ENCODE measurements at regions not wholly inside any gene's neighbourhood (a gene's known extent, or its start where the extent isn't known, plus 50 kb on each side); places are given as distances from the start of the nearest gene placed in this dataset.

- Histone ChIP-seq H2AFZ (ENCODE audit: low read depth, low read length, poor library complexity, severe bottlenecking) (no peak overlapping the region), H3K4me3 (replicated peaks in 1 of 2; ENCODE audit: low read depth in 1 of 2, low read length in 2 of 2) (no peak overlapping the region), H3K9me2 (ENCODE audit: insufficient read depth) (no peaks in the 10 kb centered on the region), H3K27me3 (ENCODE audit: insufficient read depth, low read length) (peaks cover 36% of the 10 kb centered on the region), H3K4me2 (ENCODE audit: low read length) (no peak overlapping the region), H3K9ac (ENCODE audit: low read length) (no peak overlapping the region), H3K4me1 (ENCODE audit: control insufficient read depth in 1 of 2, insufficient read depth in 2 of 2, low read length in 2 of 2) (peaks cover 0 to 3% of the 10 kb centered on the region in 2 experiments; a peak in 1 of 4 replicates), H3K27ac (ENCODE audit: low read depth, low read length) (no peak overlapping the region), H3K36me3 (ENCODE audit: control insufficient read depth in 1 of 2, insufficient read depth in 2 of 2, low read length in 2 of 2) (no peaks in the 10 kb centered on the region), H3K79me2 (ENCODE audit: insufficient read depth, low read length) (no peaks in the 10 kb centered on the region), H4K20me1 (ENCODE audit: insufficient read depth) (no peaks in the 10 kb centered on the region), H3K9me3 (ENCODE audit: control insufficient read depth in 1 of 2, insufficient read depth in 1 of 2, low read depth in 1 of 2, low read length in 2 of 2) (no peaks in the 10 kb centered on the region)
- ATAC-seq (no peak), DNase-seq (ENCODE audit: low read depth, low spot score) (no peak)
- intact Hi-C loops (cut with micrococcal nuclease): no loop called here
- CTCF ChIA-PET: interaction anchor here (1.3 kb wide), 1 partner anchor 73 kb away, joined by 3 read pairs; no protein-coding TSS in a partner anchor
- no TSS peak for BruUV-seq (replicated peaks)
- TF ChIP-seq MAX (IDR thresholded peaks at IDR 0.05): no peak
- TF ChIP-seq SIN3A (IDR thresholded peaks at IDR 0.05; ENCODE audit: low read depth): no peak
- no peak for TF ChIP-seq EZH2phosphoT487 (IDR thresholded peaks at IDR 0.05; ENCODE audit: borderline replicate concordance)
- TF ChIP-seq YY1 (IDR thresholded peaks at IDR 0.05; ENCODE audit: extremely low read depth, insufficient replicate concordance, low read depth, low read length): no peak
- TF ChIP-seq SP1 (IDR thresholded peaks at IDR 0.05; ENCODE audit: low read depth): no peak
- no peak for TF ChIP-seq ELF1 (IDR thresholded peaks at IDR 0.05; ENCODE audit: borderline replicate concordance, low read depth)
- no peak for TF ChIP-seq FOSL1 (IDR thresholded peaks at IDR 0.05; ENCODE audit: low read depth)
- TF ChIP-seq EGR1 (IDR thresholded peaks at IDR 0.05; ENCODE audit: low read depth): no peak
- no peak for TF ChIP-seq CEBPB (IDR thresholded peaks at IDR 0.05; ENCODE audit: low read depth)
- RAD21 ChIA-PET (ENCODE audit: low non-redundant PET in 1 of 2, low total read pairs in 2 of 2, uncharacterized antibody in 2 of 2, unreplicated experiment in 2 of 2): no interaction called here
- POLR2A ChIA-PET: no interaction called here
Observed at GRCh38 chr16:55391760-55392375, 67.9 kb downstream of the IRX6 start.

GRCh38 chr16:55392701-55393100, 68.7 kb downstream of the IRX6 start:
- Histone ChIP-seq H3K4me2 (ENCODE audit: low read length) (no peak overlapping the region), H3K9me3 (ENCODE audit: control insufficient read depth in 1 of 2, insufficient read depth in 1 of 2, low read depth in 1 of 2, low read length in 2 of 2) (no peaks in the 10 kb centered on the region), H3K9ac (ENCODE audit: low read length) (no peak overlapping the region), H3K27me3 (ENCODE audit: insufficient read depth, low read length) (peaks cover 43% of the 10 kb centered on the region), H2AFZ (ENCODE audit: low read depth, low read length, poor library complexity, severe bottlenecking) (no peak overlapping the region), H3K4me3 (replicated peaks in 1 of 2; ENCODE audit: low read depth in 1 of 2, low read length in 2 of 2) (no peak overlapping the region), H3K27ac (ENCODE audit: low read depth, low read length) (no peak overlapping the region), H3K79me2 (ENCODE audit: insufficient read depth, low read length) (no peaks in the 10 kb centered on the region), H4K20me1 (ENCODE audit: insufficient read depth) (no peaks in the 10 kb centered on the region), H3K9me2 (ENCODE audit: insufficient read depth) (no peaks in the 10 kb centered on the region), H3K36me3 (ENCODE audit: control insufficient read depth in 1 of 2, insufficient read depth in 2 of 2, low read length in 2 of 2) (no peaks in the 10 kb centered on the region), H3K4me1 (ENCODE audit: control insufficient read depth in 1 of 2, insufficient read depth in 2 of 2, low read length in 2 of 2) (no peaks in the 10 kb centered on the region)
- intact Hi-C loops (cut with micrococcal nuclease): no loop called here
- CTCF ChIA-PET: interaction anchor here (1.3 kb wide), 1 partner anchor 72 kb away, joined by 3 read pairs; no protein-coding TSS in a partner anchor
- POLR2A ChIA-PET: no interaction called here
- no TSS peak for BruUV-seq (replicated peaks)
- ATAC-seq (no peak), DNase-seq (ENCODE audit: low read depth, low spot score) (no peak)
- RAD21 ChIA-PET (ENCODE audit: low non-redundant PET in 1 of 2, low total read pairs in 2 of 2, uncharacterized antibody in 2 of 2, unreplicated experiment in 2 of 2): no interaction called here
- no peak for TF ChIP-seq REST (IDR thresholded peaks at IDR 0.05; ENCODE audit: low read depth)
- TF ChIP-seq POLR2A (IDR thresholded peaks at IDR 0.05; ENCODE audit: borderline replicate concordance, extremely low read depth, insufficient read depth, insufficient read length): no peak
- TF ChIP-seq POLR2AphosphoS5 (IDR thresholded peaks at IDR 0.05; ENCODE audit: low read depth, low read length): no peak
- no peak for TF ChIP-seq CBX3 (IDR thresholded peaks at IDR 0.05; ENCODE audit: low read depth)
- no peak for TF ChIP-seq CEBPB (IDR thresholded peaks at IDR 0.05; ENCODE audit: low read depth)
- TF ChIP-seq JUND (IDR thresholded peaks at IDR 0.05): no peak
- TF ChIP-seq ZBTB33 (IDR thresholded peaks at IDR 0.05; ENCODE audit: extremely low read depth, insufficient replicate concordance, low read length): no peak
- no peak for TF ChIP-seq EGR1 (IDR thresholded peaks at IDR 0.05; ENCODE audit: low read depth)
- TF ChIP-seq RAD21 (IDR thresholded peaks at IDR 0.05; ENCODE audit: low read depth): no peak
- no peak for TF ChIP-seq SRF (IDR thresholded peaks at IDR 0.05; ENCODE audit: low read depth)
- TF ChIP-seq ZFX (IDR thresholded peaks at IDR 0.05): no peak
